ENCODE measurements at regions not wholly inside any gene's neighbourhood (a gene's known extent, or its start where the extent isn't known, plus 50 kb on each side); places are given as distances from the start of the nearest gene placed in this dataset.
"Not testable (repeated sequence)": the region's sequence is repeated elsewhere in the genome, so short reads cannot be mapped to it uniquely, and the experiment has no call there.

DNA sequence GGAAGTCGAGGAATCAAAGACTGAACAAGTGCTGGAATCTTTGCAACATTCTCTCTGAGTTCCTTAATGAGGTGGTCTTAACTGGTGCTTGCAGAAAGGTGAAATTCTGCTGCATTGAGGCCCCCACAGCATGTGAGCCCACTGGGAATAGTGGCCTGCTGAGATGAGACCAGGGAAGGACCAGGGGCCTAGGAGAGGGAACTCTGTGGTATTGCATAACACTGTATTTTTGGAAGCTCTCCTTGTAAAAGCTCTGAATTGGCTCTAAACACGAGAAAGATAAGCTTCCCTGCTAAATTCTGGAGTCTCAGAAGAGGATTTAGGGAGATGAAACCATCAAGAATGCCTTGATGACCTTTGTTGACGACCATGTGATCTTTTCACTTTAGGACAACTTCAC is 100.4 kb upstream of the TSC22D1 start:
- Mint-ChIP-seq H3K36me3 (no peaks in the 10 kb centered on the region), H3K4me3 (no peak overlapping the region), H3K27me3 (no peaks in the 10 kb centered on the region), H3K9me3 (no peaks in the 10 kb centered on the region), H3K4me1 (ENCODE audit: low read depth) (no peaks in the 10 kb centered on the region), H3K27ac (no peak overlapping the region)
- POLR2A ChIA-PET = no interaction called here
- DNase-seq = no peak
- CTCF ChIA-PET = no interaction called here
- intact Hi-C loops (cut with micrococcal nuclease) = no loop called here

DNA sequence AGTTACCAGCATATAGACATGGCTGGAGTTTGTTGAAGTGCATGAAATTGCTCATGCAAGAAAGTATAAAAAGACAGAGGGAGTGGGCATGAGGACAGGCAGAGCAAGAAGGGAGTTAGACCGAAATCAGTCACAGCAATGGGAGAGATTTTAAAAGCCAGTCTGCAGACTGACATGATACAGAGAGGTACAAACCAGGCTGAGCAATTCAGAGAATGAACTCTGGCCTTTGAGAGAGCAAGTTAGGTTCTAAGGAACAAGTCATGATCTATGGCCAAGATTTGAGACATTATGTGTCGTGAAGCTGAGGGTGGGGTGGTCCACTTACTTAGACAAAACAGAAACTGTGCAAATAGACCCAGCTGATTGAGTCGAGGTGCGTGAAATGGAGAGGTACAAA is 93.4 kb upstream of the TSC22D1 start:
- intact Hi-C loops (cut with micrococcal nuclease) = no loop called here
- CTCF ChIA-PET = no interaction called here
- H3K27me3 Mint-ChIP-seq = peaks cover 3% of the 10 kb centered on the region
- H3K27ac Mint-ChIP-seq = no peak overlapping the region
- H3K36me3 Mint-ChIP-seq = no peaks in the 10 kb centered on the region
- POLR2A ChIA-PET = no interaction called here
- H3K9me3 Mint-ChIP-seq = no peaks in the 10 kb centered on the region
- DNase-seq = no peak
- H3K4me1 Mint-ChIP-seq (ENCODE audit: low read depth) = no peaks in the 10 kb centered on the region
- no peak overlapping the region for H3K4me3 Mint-ChIP-seq

DNA sequence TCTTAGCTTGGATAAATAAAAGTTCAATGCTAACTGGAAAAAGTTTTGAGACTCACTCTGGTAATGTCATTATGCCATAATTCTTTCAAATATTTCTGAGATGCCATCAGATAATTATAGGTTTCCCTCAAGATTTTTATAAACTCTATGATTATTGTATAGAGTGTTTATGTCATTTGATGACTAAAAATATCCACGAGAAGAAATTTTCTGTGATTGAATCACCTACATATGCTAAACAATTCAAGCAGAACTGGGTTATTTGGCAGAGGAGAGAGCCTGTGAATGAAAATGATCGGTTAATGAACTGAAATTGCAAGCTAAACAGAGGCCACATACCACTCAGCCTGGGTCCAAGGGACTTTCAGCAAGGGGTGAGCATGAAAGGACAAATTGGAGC is 92.6 kb upstream of the TSC22D1 start:
- intact Hi-C loops (cut with micrococcal nuclease) = no loop called here
- Mint-ChIP-seq H3K4me1 (ENCODE audit: low read depth) (no peaks in the 10 kb centered on the region), H3K9me3 (no peaks in the 10 kb centered on the region), H3K27ac (no peak overlapping the region), H3K4me3 (no peak overlapping the region), H3K36me3 (no peaks in the 10 kb centered on the region), H3K27me3 (peaks cover 3% of the 10 kb centered on the region)
- CTCF ChIA-PET = interaction anchor here (1.1 kb wide), 1 partner anchor 249 kb away, joined by 3 read pairs; no protein-coding TSS in a partner anchor
- POLR2A ChIA-PET = no interaction called here
- no peak for DNase-seq

DNA sequence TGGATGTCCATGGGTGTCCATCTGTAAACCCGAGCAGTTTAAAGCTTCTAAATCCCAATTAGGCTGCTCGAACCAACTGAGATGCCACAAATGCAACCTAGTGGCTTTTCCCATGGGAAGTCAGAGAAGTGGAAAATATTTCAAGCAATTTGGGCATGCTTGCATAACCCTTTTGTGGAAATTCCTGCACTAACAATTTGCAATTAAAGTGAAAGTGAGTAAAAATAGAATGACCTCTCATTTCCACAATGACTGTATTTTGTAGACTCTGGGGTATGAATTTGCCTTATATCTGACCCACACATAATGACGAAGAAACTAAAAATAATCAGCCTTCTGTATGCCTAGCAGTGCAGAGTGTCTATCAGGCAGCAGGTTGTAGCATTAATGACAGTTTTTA is 91.8 kb upstream of the TSC22D1 start:
- CTCF ChIA-PET = interaction anchor here (1.1 kb wide), 1 partner anchor 250 kb away, joined by 3 read pairs; no protein-coding TSS in a partner anchor
- Mint-ChIP-seq H3K9me3 (no peaks in the 10 kb centered on the region), H3K27ac (no peak overlapping the region), H3K36me3 (no peaks in the 10 kb centered on the region), H3K4me1 (ENCODE audit: low read depth) (no peaks in the 10 kb centered on the region), H3K4me3 (no peak overlapping the region), H3K27me3 (peaks cover 3% of the 10 kb centered on the region)
- no peak for DNase-seq
- intact Hi-C loops (cut with micrococcal nuclease) = no loop called here
- POLR2A ChIA-PET = no interaction called here

DNA sequence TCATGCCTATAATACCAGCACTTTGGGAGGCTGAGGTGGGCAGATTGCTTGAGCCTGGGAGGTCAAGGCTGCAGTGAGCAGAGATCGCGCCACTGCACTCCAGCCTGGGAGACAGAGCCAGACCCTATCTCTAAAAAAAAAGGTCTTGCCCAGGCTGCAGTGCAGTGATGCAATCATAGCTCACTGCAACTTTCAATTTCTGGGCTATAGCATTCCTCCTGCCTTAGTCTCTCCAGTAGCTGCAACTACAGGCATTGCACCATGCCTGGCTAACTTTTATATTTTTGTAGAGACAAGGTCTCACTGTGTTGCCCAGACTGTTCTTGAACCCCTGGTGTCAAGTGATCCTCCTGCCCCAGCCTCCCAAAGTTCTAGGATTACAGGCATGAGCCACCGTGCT is 90.4 kb upstream of the TSC22D1 start:
- intact Hi-C loops (cut with micrococcal nuclease); H3K27ac Mint-ChIP-seq; H3K9me3 Mint-ChIP-seq; POLR2A ChIA-PET; H3K4me3 Mint-ChIP-seq; H3K27me3 Mint-ChIP-seq; DNase-seq; H3K4me1 Mint-ChIP-seq (ENCODE audit: low read depth); CTCF ChIA-PET; H3K36me3 Mint-ChIP-seq: not testable (repeated sequence)

DNA sequence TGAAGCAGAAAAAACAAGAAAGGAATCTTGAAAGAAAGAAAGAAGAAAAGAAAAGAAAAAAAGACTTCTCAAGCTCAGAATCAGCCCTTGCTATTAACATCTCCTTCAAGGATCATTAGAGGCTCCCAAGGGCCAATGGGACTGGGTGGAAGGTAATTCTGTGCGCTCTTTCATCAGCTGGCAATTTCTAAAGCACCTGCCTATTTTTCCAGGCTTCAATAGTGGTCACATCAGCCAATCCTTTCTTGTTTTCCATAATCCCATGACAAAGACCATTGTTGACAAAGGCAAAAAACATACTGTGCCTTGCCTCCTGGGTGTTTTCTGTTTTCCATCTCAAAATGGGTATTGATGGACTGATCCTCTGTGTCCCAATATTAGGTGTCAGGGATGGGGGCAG is 88.2 kb upstream of the TSC22D1 start:
- Mint-ChIP-seq H3K4me3 (no peak overlapping the region), H3K9me3 (no peaks in the 10 kb centered on the region), H3K4me1 (ENCODE audit: low read depth) (no peaks in the 10 kb centered on the region), H3K36me3 (no peaks in the 10 kb centered on the region), H3K27me3 (peaks cover 10% of the 10 kb centered on the region), H3K27ac (no peak overlapping the region)
- ChIA-PET CTCF (no interaction called here), POLR2A (no interaction called here)
- no peak for DNase-seq
- intact Hi-C loops (cut with micrococcal nuclease) = no loop called here

DNA sequence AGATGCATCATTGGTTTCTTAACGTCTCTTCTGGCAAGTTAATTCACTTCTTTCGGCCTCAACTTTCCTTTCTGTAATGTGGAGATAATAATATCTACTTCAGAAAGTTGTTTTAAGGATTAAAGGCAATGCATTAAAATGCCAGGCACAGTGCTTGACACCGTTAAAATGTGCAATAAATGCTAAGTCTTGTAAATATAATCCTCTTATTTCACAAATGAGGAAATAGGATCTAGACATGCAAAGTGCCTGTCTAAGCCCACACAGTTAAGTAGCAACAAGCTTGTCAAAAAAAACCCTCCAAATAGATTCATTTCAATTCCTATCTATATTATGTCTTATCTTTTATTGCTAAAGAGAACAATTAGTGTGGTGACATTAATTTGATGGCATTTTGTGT is 86.4 kb upstream of the TSC22D1 start:
- peaks cover 10% of the 10 kb centered on the region for H3K27me3 Mint-ChIP-seq
- no peak overlapping the region for H3K27ac Mint-ChIP-seq
- no peaks in the 10 kb centered on the region for H3K36me3 Mint-ChIP-seq
- CTCF ChIA-PET = no interaction called here
- no peak overlapping the region for H3K4me3 Mint-ChIP-seq
- POLR2A ChIA-PET = no interaction called here
- no peak for DNase-seq
- intact Hi-C loops (cut with micrococcal nuclease) = no loop called here
- H3K9me3 Mint-ChIP-seq = no peaks in the 10 kb centered on the region
- no peaks in the 10 kb centered on the region for H3K4me1 Mint-ChIP-seq (ENCODE audit: low read depth)

DNA sequence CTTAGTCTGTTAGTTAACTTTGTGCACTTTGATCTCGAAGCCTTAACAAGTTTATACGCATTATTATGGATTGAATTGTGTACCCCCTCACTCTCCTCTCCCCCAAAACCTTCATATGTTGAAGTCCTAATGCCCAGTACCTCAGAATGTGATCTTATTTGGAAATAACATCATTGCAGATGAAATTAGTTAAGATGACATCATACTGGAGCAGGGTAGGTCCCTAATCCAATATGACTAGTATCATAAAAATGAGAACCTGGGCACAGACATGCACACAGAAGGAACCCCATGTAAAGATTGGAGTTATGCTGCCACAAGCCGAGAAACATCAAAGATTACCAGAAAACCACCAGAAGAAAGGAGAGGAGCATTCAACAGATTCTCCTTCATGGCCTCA is 85.8 kb upstream of the TSC22D1 start:
- intact Hi-C loops (cut with micrococcal nuclease) = no loop called here
- POLR2A ChIA-PET = no interaction called here
- Mint-ChIP-seq H3K36me3 (no peaks in the 10 kb centered on the region), H3K9me3 (no peaks in the 10 kb centered on the region), H3K27me3 (peaks cover 10% of the 10 kb centered on the region), H3K27ac (no peak overlapping the region), H3K4me1 (ENCODE audit: low read depth) (no peaks in the 10 kb centered on the region), H3K4me3 (no peak overlapping the region)
- CTCF ChIA-PET = no interaction called here
- no peak for DNase-seq

DNA sequence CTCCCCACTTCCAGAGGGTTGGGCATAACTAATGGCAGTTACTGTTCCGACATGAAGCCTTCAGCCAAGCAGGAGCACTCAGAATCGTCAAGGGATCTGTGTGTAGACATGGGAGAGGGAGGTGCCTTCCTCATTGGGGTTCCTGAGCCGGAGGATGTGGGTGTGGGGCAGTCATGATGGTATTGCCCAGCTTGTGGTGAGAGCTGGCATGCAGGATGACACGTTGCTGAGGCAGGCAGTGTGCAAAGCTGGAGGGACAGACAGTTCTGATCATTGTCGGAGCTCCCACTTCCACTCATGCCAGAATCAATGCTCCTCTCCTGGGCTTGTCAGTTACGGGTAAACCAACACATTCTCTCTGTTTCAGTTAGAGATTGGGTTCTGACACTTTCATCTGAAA is 83.9 kb upstream of the TSC22D1 start:
- Mint-ChIP-seq H3K4me1 (ENCODE audit: low read depth) (no peaks in the 10 kb centered on the region), H3K36me3 (no peaks in the 10 kb centered on the region), H3K27me3 (peaks cover 10% of the 10 kb centered on the region), H3K27ac (no peak overlapping the region), H3K9me3 (no peaks in the 10 kb centered on the region), H3K4me3 (no peak overlapping the region)
- intact Hi-C loops (cut with micrococcal nuclease) = no loop called here
- DNase-seq = no peak
- POLR2A ChIA-PET = no interaction called here
- CTCF ChIA-PET = no interaction called here

DNA sequence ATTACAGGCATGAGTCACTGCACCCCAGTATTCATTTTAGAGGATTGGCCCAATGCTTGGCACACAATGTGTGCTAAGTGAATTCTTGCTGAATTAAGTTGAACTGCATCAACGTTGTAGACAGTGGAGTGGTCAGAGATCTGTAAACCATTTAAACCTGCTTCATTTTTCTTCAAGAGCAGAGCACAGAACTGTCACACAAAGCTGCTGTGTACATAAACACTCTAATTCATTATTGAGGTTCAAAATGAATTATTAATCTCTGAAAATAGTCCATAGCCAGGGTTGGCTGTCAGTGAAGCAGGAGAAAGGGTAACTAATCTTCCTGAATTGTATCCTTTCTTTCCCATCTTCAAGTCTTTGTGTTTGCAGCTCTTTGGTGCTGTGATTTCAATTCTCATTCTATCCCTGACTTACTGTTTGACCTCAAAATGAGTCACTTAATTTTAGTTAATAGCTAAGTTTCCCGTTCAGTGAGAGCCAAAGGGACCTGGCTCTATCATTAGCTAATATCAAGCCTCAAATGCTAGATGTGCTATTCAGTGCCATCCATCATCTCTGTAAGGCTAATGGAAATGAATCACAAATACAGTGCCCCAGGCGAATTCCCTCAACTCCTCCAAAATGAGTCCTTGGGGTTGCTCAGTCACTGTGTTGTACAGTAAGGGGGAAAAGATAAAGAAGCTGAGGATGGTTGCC is 77.0 kb upstream of the TSC22D1 start:
- Mint-ChIP-seq H3K36me3 (no peaks in the 10 kb centered on the region), H3K9me3 (no peaks in the 10 kb centered on the region), H3K27ac (no peak overlapping the region), H3K4me3 (no peak overlapping the region), H3K4me1 (ENCODE audit: low read depth) (peaks cover 16% of the 10 kb centered on the region), H3K27me3 (peaks cover 16% of the 10 kb centered on the region)
- ChIA-PET POLR2A (no interaction called here), CTCF (interaction anchor here (0.7 to 0.8 kb wide), 2 partner anchors 169 to 645 kb away, joined by 3 read pairs; no protein-coding TSS in a partner anchor)
- DNase-seq = no peak
- intact Hi-C loops (cut with micrococcal nuclease) = no loop called here

DNA sequence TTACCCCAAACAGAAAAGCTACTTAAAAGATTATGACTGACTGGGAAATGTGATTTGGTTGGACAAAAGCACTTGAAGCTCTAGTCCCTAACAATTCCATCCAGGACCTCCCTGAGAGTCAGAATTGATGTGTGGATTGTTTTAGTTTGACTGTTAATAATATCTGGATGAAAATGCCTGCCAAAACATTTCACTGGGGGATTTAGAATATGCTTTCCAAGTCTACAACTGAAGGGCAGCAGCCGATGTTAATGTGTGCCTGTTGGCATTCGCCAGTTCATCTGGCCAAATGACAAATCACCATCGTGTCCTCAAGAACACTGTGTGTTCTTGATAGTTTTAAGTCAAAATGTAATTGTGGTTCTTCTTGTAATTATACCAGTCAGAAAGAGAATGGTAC is 76.0 kb upstream of the TSC22D1 start:
- Mint-ChIP-seq H3K9me3 (no peaks in the 10 kb centered on the region), H3K36me3 (no peaks in the 10 kb centered on the region), H3K4me1 (ENCODE audit: low read depth) (peaks cover 16% of the 10 kb centered on the region), H3K27me3 (peaks cover 19% of the 10 kb centered on the region), H3K4me3 (no peak overlapping the region), H3K27ac (no peak overlapping the region)
- POLR2A ChIA-PET = no interaction called here
- no peak for DNase-seq
- CTCF ChIA-PET = no interaction called here
- intact Hi-C loops (cut with micrococcal nuclease) = no loop called here

DNA sequence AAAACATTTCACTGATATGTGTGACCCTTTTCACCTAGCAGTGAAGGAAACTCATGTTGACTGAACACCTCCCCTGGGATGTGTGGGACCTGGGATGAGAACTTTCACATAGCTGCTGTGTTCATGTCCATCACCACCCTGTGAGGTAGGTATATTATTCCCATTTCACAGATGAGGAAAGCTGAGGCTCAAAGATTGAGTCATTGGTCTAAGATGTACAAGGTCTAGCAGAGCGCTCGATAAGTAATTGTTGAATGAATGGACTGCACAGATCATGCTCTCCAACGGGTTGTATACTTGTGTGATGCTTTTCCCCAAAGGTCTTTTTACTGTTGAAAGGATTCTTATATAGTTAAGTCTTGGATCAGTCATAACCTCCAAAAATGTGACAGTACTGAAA is 75.6 kb upstream of the TSC22D1 start:
- POLR2A ChIA-PET = no interaction called here
- DNase-seq = no peak
- no peaks in the 10 kb centered on the region for H3K9me3 Mint-ChIP-seq
- no peak overlapping the region for H3K27ac Mint-ChIP-seq
- no peak overlapping the region for H3K4me3 Mint-ChIP-seq
- H3K27me3 Mint-ChIP-seq = peaks cover 20% of the 10 kb centered on the region
- H3K4me1 Mint-ChIP-seq (ENCODE audit: low read depth) = peaks cover 16% of the 10 kb centered on the region
- intact Hi-C loops (cut with micrococcal nuclease) = no loop called here
- H3K36me3 Mint-ChIP-seq = no peaks in the 10 kb centered on the region
- CTCF ChIA-PET = no interaction called here

DNA sequence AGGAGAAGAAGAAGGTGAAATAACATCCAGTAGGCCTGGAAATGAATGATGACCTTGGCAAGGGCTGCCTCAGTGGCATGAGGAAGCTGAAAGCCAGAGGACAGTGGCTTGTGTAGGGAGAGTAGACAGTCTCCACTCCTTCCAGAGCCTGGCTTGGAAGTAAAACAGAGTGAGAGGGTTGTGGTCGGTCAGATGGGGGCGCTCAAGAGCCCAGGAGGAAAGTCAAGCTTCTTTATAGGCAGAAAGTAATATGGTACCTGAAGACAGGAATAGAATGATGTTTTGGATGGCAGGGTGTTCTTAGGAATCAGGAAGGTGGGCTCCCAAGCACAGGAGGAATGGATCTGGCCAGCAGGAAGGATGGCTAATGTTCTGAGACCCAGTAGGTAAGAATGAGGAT is 75.1 kb upstream of the TSC22D1 start:
- H3K27me3 Mint-ChIP-seq = peaks cover 23% of the 10 kb centered on the region
- CTCF ChIA-PET = no interaction called here
- H3K27ac Mint-ChIP-seq = no peak overlapping the region
- H3K4me3 Mint-ChIP-seq = no peak overlapping the region
- H3K36me3 Mint-ChIP-seq = no peaks in the 10 kb centered on the region
- intact Hi-C loops (cut with micrococcal nuclease) = no loop called here
- H3K9me3 Mint-ChIP-seq = no peaks in the 10 kb centered on the region
- peak; percentile 14 for DNase-seq
- POLR2A ChIA-PET = no interaction called here
- peaks cover 16% of the 10 kb centered on the region for H3K4me1 Mint-ChIP-seq (ENCODE audit: low read depth)

Measured in activated CD4-positive, alpha-beta memory T cell treated with anti-CD3 and anti-CD28 coated beads for 36 hours (primary cell).